ENCODE measurements at regions not wholly inside any gene's neighbourhood (a gene's known extent, or its start where the extent isn't known, plus 50 kb on each side); places are given as distances from the start of the nearest gene placed in this dataset.

- TF ChIP-seq CTCF (IDR thresholded peaks at IDR 0.05; ENCODE audit: low read depth, low read length), result no peak
- no peak overlapping the region for H3K4me3 ChIP-seq (ENCODE audit: low read depth, low read length)
- CTCF ChIA-PET, result interaction anchor here (1.6 kb wide), 1 partner anchor 619 kb away, joined by 3 read pairs; no protein-coding TSS in a partner anchor
- no peak overlapping the region for H3K27ac ChIP-seq (ENCODE audit: low read depth, low read length)
- POLR2A ChIA-PET, result no interaction called here
- H3K27me3 ChIP-seq (ENCODE audit: control insufficient read depth, insufficient read depth, low read length), result no peaks in the 10 kb centered on the region
- no peak for DNase-seq (ENCODE audit: low read depth, low spot score)
- H3K9me3 ChIP-seq (ENCODE audit: control insufficient read depth, insufficient read depth, low read length), result no peaks in the 10 kb centered on the region
Measured at GRCh38 chr5:40332970-40333369, 346.7 kb upstream of the PTGER4 start.

GRCh38 chr5:40331616-40332015 is 348.1 kb upstream of the PTGER4 start:
- TF ChIP-seq CTCF (IDR thresholded peaks at IDR 0.05; ENCODE audit: low read depth, low read length), result no peak
- Histone ChIP-seq H3K9me3 (ENCODE audit: control insufficient read depth, insufficient read depth, low read length) (no peaks in the 10 kb centered on the region), H3K27ac (ENCODE audit: low read depth, low read length) (no peak overlapping the region), H3K4me3 (ENCODE audit: low read depth, low read length) (no peak overlapping the region), H3K27me3 (ENCODE audit: control insufficient read depth, insufficient read depth, low read length) (no peaks in the 10 kb centered on the region)
- no peak for DNase-seq (ENCODE audit: low read depth, low spot score)
- CTCF ChIA-PET, result interaction anchor here (0.6 kb wide), 1 partner anchor 753 kb away, joined by 4 read pairs; no protein-coding TSS in a partner anchor
- POLR2A ChIA-PET, result no interaction called here

GRCh38 chr5:40321514-40321913 is 358.2 kb upstream of the PTGER4 start:
- Histone ChIP-seq H3K27ac (ENCODE audit: low read depth, low read length) (no peak overlapping the region), H3K9me3 (ENCODE audit: control insufficient read depth, insufficient read depth, low read length) (no peaks in the 10 kb centered on the region), H3K27me3 (ENCODE audit: control insufficient read depth, insufficient read depth, low read length) (no peaks in the 10 kb centered on the region), H3K4me3 (ENCODE audit: low read depth, low read length) (no peak overlapping the region)
- POLR2A ChIA-PET, result no interaction called here
- CTCF ChIA-PET, result no interaction called here
- no peak for TF ChIP-seq CTCF (IDR thresholded peaks at IDR 0.05; ENCODE audit: low read depth, low read length)
- no peak for DNase-seq (ENCODE audit: low read depth, low spot score)

GRCh38 chr5:40318395-40318794 is 361.3 kb upstream of the PTGER4 start:
- CTCF ChIA-PET, result no interaction called here
- H3K27ac ChIP-seq (ENCODE audit: low read depth, low read length), result no peak overlapping the region
- no peaks in the 10 kb centered on the region for H3K9me3 ChIP-seq (ENCODE audit: control insufficient read depth, insufficient read depth, low read length)
- no peak for TF ChIP-seq CTCF (IDR thresholded peaks at IDR 0.05; ENCODE audit: low read depth, low read length)
- no peak overlapping the region for H3K4me3 ChIP-seq (ENCODE audit: low read depth, low read length)
- no peaks in the 10 kb centered on the region for H3K27me3 ChIP-seq (ENCODE audit: control insufficient read depth, insufficient read depth, low read length)
- DNase-seq (ENCODE audit: low read depth, low spot score), result no peak
- POLR2A ChIA-PET, result no interaction called here

GRCh38 chr5:40317023-40317422 is 362.7 kb upstream of the PTGER4 start:
- H3K4me3 ChIP-seq (ENCODE audit: low read depth, low read length), result no peak overlapping the region
- no peaks in the 10 kb centered on the region for H3K27me3 ChIP-seq (ENCODE audit: control insufficient read depth, insufficient read depth, low read length)
- DNase-seq (ENCODE audit: low read depth, low spot score), result no peak
- TF ChIP-seq CTCF (IDR thresholded peaks at IDR 0.05; ENCODE audit: low read depth, low read length), result no peak
- H3K27ac ChIP-seq (ENCODE audit: low read depth, low read length), result no peak overlapping the region
- H3K9me3 ChIP-seq (ENCODE audit: control insufficient read depth, insufficient read depth, low read length), result no peaks in the 10 kb centered on the region
- POLR2A ChIA-PET, result no interaction called here
- CTCF ChIA-PET, result interaction anchor here (0.6 kb wide), 1 partner anchor 10 kb away, joined by 3 read pairs; no protein-coding TSS in a partner anchor

Data from AG04450 (cell line).